ENCODE measurements at regions not wholly inside any gene's neighbourhood (a gene's known extent, or its start where the extent isn't known, plus 50 kb on each side); places are given as distances from the start of the nearest gene placed in this dataset.
"Not testable (repeated sequence)": the region's sequence is repeated elsewhere in the genome, so short reads cannot be mapped to it uniquely, and the experiment has no call there.

DNA sequence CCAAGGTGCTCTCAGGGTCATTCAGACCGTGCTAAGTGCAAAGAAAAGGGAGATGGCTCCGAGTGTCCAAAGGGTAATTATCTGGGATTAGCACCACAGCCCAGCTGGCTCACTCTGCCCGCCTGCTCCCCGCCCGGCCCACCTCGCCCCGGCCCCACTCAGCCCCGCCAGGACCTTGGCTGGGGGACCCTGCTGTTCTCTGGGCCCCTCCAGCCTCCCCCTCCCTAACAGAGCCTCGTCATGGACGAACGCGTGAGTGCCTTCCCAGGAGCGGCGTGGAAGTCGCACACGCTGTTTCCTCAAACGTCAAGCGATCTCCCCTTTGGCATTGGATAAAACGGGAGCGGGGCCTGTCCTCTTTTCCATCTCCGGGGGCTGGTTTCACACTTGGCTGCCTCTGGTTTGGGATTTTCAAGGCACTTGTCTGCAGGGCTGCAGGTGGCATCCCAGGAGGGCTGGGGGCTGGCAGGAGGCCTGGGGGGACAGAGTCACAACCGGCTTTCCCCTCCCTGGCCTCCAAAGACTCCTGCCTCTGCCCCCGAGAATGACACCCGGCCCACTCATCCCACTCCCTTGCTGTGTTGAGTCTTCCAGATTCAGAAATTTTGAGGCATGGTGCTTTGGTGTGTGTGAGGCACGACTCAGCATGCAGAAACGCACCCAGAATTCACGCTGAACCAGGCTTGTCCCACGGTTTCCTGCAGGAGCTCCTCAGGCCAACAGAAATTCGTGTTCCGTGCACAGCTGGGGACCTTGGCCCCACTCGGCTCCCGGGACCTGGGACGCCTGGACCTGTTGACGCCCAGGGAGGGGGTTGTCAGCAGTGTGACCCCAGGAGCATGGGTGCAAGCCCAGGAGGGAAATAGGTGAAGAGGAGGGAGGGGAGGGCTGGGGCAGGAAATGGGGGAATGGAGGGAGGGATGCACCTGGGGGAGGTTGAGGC, 110.0 kb downstream of the PDGFA start:
- DNase-seq (ENCODE audit: low spot score): no peak

DNA sequence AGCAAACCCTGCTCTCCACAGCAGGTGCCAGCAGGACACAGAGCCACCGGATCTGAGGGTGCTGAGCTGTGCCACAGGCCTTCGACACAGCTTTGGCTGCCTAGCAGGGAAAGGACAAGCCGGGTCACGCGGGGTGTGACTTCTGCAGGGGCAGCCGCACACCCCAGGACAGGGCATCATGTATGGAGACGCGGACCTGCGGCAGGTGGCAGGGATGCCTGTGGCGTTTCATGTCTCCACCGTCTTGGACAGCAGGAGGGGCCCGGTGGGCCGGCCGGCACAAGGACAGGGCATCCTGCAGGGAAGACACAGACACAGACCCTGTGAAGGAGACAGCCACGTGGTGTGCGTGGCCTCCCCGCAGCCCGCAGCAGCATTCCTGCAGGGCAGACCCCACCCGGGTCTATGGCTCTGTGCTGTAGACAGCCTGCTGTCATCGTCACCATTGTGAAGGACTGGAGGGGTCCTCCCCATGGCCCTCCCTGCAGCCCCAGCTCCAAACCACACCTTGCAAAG, 109.2 kb downstream of the PDGFA start:
- no peak for DNase-seq (ENCODE audit: low spot score)

DNA sequence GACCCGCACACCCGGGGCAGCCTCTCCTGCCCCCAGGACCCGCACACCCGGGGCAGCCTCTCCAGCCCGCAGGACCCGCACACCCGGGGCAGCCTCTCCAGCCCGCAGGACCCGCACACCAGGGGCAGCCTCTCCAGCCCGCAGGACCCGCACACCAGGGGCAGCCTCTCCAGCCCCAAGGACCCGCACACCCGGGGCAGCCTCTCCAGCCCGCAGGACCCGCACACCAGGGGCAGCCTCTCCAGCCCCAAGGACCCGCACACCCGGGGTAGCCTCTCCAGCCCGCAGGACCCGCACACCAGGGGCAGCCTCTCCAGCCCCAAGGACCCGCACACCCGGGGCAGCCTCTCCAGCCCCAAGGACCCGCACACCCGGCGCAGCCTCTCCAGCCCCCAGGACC, 108.5 kb downstream of the PDGFA start:
- DNase-seq (ENCODE audit: low spot score): not testable (repeated sequence)

DNA sequence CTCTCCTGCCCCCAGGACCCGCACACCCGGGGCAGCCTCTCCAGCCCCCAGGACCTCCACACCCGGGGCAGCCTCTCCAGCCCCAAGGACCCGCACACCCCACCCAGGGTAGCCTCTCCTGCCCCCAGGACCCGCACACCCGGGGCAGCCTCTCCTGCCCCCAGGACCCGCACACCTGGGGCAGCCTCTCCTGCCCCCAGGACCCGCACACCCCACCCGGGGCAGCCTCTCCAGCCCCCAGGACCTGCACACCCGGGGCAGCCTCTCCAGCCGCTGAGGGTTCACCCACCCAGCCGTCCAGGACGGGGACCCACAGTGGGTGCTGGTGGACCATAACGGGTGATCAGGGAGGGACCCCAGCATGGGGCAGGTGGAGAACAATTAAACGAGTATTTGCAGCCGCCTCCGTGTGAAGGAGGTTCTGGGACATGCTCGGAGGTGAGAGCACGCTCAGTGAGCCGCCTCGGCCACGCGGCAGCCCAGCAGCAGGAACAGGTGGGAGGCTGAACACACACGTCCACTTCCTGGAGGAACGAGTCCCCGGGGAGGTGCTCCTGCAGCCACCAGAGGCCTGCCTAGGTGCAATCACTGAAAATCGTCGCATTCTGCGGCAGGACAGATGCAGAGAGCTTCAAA, 107.9 kb downstream of the PDGFA start:
- DNase-seq (ENCODE audit: low spot score): no peak

DNA sequence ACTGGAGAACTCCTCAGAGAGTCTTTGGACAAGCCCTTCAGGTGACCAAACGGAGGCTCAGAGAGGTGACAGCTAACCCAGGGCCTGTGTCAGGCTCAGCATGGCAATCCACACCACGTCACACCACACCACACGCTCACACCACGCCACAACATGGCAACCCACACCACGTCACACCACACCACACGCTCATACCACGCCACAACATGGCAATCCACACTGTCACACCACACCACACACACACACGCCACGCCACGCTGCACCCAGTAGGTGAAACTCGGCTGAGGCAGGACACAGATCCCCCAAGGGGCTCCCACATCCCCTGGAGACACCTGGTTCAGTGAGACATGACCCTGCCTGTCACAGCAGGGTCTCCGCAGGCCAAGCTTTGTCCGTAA, 107.3 kb downstream of the PDGFA start:
- DNase-seq (ENCODE audit: low spot score): no peak

DNA sequence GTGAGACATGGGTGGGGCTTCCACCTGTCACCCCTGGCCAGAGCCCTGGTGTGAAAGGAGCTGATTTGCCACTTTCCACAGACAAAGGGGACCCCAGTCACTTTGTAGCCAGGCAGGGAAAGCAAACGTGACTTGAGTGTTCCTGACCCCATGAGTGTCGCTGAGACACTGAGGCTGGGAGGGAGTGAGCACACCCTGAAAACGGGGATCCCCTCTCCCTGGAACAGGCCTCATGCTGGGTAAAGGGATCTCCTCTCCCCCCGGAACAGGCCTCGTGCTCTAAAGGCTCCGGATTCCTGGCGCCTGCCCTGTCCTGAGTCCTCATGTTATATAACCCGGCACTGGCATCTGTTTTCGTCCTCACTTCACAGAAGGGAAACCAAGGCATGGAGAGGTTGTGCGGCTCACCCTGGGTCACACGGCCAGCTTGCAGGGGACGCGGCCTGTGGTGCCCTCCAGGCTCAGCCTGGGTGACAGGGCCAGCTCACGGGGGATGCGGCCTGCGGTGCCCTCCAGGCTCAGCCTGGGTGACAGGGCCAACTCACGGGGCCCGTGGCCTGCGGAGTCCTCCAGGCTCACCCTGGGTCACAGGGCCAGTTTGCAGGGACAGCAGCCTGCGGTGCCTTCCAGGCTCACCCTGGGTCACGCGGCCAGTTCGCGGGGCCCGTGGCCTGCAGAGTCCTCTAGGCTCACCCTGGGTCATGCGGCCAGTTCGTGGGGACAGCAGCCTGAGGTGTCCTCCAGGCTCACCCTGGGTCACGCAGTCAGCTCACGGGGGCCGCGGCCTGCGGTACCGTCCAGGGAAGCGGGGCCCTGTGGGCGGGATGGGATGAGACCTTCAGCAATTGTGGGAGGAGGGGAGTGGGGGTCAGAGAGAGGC, 104.7 kb downstream of the PDGFA start:
- DNase-seq (ENCODE audit: low spot score): no peak

DNA sequence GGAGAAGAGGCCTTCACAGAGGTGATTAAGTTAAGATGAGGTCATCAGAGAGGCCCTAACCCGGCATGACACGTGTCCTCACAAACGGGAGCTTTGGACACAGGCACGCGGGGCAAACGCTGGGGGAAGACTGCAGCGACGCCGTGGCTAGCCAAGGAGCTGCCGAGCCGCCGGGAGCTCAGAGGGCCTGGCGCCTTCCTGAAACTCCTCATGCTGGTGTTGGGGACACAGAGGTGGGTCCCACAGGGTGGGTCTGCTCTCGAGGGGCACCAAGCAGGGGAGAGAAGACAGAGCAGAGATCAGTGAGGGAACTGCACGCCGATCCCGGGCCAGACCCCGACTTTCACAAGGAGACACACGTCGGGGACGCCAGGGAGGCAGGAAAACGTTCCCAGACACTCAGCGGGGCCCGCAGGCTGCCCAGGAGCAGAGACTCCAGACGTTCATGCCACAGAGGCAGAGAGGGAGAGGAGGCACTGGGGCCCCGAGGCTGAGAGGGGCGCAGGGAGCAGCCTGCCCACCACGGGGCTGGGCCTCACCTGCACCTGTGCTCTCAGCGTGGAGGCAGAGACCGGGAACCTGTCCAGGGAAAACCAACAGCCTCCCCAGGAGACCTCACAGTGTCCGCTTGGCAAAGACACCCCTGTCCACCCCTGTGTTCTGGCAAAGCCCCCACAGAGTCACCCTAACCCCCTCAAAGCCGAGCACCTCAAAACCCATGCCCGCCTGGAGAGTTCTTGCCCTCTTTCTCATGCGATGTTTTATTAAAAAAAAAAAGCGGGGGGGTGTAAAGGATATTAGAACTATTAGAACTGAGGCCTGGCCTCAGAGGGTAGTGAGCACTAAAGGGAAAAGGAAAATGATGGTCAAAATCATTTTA, 103.8 kb downstream of the PDGFA start:
- DNase-seq (ENCODE audit: low spot score): no peak

DNA sequence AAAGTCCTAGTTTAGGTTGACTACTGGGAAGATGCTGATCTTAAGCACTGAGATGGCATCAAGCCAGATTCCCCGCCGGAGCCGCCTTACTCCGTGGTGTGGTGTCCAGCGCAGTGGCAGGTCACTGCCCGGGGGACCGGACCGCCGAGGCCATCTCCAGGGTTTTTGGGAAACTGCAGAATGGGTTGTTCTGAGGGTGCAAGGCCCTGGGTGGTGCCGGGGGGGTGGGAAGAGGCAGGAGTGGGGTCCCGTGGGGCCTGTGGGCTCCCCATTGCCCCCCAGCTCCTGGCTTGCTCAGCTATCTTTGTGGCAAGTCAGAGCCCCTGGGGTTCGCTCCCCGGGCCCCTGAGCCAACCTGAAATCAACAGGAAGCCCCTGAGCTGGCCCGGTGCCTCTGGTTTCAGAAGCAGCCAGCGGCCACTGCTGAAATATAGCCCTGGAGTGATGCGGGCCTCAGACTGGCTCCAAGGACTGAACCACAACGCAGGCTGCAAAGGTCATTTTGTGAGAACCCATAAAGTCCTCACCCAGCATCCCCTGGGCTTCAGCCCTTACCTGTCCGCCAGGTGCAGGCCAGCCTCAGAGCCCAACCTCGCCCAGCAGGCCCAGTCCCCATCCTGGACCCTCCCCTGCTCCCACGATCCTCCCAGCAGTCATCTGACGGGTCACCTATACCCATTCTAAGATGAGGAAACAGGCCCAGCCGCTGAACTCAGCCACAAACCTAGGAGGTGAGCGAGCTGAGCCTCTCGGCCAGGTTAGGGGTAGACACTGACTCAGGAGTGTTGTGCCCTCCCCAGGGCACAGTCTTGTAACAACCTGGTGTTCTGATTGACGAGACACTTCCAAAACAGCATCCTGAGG, 102.7 kb downstream of the PDGFA start:
- DNase-seq (ENCODE audit: low spot score): no peak

DNA sequence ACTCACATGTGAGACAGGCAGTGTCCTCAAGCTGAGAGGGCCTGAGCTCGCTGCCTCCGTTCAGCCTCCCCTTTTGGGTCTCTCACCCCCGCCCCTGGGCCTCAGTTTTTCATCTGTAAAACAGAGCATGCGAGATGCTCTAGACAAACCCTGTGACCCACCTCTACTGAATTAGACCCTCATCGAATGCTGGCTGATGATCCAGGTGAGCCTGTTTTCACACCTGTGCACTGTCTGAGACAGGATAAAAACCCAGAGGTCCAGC, 102.1 kb downstream of the PDGFA start:
- DNase-seq (ENCODE audit: low spot score): no peak

DNA sequence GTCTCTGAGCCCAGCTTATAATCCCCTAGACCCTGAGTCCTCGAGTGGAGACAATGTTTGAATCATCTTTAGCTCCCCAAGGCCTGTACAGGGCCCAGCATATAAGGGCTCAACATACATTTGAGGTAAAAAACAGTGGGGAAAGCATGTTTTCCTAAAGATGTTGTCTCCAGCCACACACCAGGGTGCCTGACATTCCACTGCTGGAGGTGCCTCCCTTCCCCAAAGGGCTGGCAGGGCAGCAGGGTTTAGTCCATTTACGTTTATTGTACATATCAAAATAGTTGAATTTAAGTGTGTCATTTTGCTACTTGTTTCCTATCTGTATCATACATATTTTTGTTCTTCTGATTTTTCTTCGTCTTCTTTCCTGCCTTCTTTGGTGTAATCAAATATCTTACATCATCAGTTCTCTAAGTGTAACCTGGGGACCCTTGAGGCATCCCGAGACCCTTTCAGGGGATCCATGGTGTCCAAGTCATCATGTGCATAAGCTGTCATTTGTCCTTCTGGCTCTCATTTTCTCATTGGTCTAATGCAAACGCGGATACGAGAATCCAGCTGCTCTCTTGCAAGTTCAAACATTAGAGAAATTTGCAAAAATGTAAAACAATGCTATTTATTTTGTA, 101.6 kb downstream of the PDGFA start:
- DNase-seq (ENCODE audit: low spot score): no peak

DNA sequence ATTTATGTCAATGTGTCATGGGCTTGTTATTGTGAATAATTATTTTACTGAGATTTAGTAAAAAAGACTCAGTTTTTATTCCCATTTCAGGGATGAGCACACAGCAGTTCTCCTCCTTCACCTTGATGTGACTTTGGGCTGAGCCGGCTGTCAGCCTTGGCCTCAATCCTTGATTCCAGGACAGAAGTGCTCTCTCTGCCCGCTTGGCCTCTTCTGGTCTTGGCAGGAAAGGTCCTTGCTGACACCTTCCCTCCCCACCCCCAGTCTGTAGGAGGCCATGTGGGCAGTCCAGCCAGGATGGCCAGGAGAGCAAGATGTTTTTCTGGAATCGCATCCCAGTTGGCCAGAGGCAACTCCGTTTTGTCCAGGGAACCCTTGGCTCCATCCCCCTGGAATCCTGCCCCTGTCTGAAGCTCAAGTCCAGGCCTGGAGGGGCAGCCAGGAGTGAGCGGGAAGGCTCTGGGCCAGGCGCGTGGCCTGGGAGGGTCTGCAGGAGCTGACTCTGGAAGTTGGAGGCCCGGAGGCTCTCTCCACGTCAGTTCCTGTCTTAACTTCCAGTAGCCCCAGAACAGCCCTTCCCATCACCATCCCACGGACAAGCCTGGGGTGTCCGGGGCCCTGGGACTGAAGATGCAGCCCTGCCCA, 100.9 kb downstream of the PDGFA start:
- no peak for DNase-seq (ENCODE audit: low spot score)

DNA sequence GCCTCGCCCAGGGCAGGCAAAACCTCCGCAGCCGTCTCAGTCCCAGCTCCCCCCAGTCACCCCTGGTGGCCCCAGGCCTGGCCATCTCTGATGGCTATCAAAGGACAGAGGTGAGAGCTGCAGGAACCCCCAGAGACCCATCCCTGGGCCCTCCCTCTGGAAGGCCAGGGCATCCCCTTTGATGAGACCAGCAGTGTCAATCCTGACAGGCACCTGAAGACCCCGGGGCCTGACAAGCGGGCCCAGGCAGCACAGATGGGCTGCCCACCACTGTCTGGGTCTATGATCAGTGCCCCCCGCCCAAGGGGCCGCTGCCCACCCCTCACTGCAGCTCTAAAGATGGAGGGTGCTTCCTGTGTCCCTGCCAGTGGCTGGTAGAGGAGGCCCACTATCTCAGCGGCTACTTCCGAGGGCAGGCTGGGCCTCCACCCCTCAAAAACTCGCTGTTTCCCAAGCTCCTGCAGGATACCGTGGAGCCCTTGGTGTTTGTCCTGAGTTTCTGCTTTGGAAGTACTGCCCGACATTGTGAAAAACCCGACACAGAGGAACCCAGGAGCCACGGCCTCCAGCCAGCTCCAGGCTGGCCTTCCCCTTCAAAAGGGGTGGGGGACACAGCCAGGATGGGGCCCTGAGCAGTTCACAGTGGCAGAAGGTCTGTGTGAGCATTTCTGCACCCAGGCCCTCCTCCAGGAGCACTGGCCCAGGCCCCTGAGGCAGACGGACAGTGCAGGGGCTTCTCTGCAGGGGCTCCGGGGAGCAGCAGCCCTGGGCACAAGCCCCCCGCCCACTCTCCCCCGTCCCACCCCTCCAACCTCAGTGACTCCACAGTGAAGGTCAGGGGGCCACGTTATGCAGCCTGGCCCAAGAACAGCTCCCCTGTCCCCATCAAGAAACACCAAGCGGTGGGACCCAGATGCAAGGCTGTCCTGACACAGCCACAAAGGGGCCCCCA, 99.2 kb downstream of the PDGFA start:
- DNase-seq (ENCODE audit: low spot score): no peak

DNA sequence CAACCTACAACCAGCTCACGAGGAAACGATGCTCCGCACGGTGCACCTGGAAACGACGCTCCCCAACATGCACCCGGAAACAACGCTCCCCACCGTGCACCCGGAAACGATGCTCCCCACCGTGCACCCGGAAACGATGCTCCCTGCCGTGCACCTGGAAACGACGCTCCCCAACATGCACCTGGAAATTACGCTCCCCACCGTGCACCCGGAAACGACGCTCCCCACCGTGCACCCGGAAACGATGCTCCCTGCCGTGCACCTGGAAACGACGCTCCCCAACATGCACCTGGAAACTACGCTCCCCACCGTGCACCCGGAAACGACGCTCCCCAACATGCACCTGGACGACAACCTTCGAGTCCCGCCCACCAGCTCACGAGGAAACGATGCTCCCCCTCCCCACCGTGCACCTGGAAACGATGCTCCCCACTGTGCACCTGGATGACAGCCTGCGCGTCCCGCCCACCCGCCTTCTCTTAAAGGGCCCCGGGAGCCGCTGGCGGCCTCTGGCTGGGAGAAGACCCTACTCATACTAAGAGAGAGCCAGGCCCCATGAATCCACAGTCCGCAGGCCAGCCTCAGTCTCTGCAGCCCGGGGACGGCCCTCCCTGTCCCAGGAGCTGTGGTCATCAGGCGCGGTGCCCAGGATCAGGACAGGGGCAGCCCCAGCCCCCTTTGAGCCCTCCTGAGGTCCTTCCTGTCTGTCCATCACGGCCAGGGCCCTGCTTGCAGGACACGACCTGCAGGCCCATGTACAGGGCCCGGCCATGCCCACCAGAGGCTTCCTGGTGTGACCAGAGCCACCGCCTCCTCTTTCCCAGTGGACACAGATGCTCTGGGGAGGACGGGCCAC, 98.3 kb downstream of the PDGFA start:
- no peak for DNase-seq (ENCODE audit: low spot score)

DNA sequence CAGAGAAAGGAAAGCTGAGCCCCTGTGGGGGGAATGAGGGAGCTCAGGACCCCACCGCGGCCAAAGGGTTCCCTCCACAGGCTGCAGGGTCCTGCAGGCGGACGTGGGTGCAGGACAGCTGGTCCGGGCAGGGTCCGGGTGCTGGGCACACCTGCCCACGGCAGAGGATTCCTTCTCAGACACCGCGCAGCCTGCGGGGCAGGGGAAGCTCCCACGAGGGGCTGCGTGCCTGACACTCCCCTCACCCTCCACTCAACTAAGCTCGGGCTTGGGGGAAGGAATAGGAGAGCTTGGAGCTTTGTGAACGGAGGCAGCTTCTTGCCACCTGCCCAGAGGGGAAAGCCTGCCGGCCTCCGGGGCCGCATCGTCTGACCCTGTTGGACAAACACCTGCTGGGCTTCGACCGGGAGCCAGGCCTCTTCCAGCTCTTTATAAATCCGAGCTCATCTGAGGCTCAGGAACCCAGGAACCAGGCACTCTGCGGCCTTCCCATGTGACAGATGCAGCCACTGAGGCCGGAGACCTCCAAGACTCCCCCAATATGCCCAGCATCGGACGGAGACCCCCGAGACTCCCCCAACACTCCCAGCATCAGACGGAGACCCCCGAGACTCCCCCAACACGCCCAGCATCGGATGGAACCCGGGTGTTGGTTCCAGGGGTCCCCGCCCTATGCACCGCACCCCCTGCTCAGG, 97.3 kb downstream of the PDGFA start:
- no peak for DNase-seq (ENCODE audit: low spot score)

DNA sequence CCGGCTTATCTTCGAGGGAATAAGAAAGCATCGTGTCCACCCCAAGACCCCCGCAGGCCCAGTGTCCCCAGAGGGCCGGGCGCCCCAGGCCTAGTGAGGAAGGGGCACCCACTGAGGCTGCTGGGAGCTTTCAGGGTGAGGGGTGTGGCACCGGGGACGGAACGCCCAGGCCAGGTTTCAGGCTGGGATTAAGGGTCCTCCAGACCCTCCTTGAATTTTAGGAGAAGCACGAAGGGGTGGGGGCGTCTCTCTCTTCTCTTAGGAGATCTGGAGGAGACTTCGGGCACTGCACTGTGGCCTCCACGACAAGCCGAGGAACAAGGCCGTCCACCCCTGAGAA, 96.8 kb downstream of the PDGFA start:
- DNase-seq (ENCODE audit: low spot score): no peak

DNA sequence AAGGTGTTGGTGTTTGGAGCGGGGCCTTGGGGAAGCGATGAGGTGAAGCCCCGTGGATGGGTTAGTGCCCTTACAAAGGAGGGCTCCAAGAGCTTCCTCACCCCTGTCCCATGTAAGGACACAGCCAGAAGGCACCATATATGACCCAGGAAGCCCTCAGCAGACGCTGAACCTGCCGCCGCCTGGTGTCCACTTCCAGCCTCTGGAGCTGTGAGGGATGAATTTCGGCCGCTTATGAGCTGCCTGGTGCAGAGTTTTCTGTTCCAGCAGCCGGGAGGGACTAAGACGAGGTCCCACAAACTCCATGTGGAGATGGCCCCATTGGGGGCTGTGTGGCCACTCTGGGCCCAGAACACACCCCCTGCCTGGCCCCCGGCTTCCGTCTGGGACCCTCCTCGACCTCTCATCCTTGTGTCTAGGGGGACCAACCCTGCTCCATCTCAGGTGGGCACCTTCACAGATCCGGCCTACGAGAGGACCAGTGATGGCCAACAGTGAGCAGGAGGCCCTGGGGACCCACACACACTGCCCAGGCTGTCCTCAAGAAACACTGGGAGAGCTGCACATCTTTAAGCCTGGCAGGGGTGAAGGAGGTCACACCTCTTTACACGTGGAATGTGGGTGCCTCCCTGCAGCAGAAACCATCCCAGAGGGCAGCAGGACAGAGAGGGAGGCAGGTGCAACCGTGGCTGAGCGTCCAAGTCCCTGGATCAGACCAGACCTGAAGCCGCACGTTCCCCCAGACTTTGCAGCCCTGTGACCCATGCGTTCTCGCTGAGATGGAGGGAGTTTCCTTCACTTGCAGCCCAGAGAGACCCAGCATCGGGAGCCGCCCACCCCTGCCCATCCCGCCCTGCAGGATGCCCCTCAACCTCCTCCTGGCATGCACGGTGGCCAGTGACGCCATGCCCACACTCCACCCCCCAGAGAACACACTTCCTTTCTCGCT, 96.1 kb downstream of the PDGFA start:
- no peak for DNase-seq (ENCODE audit: low spot score)
